ENCODE measurements at regions not wholly inside any gene's neighbourhood (a gene's known extent, or its start where the extent isn't known, plus 50 kb on each side); places are given as distances from the start of the nearest gene placed in this dataset.

DNA sequence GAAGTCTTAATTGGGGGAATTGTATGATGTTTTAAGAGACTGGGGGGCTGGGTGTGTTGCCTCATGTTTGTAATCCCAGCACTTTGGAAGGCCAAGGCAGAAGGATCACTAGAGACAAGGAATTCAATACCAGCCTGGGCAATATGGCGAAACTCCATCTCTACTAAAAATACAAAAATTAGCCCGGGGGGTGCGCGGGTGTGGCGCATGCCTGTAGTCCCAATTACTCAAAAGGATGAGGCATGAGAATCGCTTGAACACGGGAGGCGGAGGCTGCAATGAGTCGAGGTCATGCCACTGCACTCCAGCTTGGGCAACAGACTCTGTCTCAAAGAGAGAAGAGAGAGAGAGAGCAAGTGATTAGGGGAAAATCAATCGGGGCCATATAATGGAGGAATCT is 600.5 kb downstream of the SLC16A7 start:
- H3K27me3 ChIP-seq (ENCODE audit: control insufficient read depth, insufficient read depth, low read length): no peaks in the 10 kb centered on the region

DNA sequence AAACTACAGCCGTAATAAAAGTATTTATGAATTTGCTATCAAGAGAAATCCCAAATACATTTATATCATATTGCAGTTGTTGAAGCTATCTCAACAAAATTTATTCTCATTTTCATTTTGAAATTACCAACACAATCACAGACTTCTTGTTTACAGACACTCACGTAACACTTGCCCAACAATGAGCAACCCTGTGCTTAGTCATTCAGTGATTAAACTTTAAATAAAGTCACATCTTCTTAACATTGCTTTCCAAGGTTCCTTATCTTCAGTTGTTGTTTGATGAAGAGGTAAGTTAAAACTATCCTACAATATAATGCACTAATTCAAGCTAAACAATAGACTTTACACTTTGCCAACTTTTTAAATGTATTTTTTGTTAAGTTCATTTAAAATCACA is 601.8 kb downstream of the SLC16A7 start:
- no peaks in the 10 kb centered on the region for H3K27me3 ChIP-seq (ENCODE audit: control insufficient read depth, insufficient read depth, low read length)
- POLR2A ChIA-PET: no interaction called here
- H3K4me3 ChIP-seq (ENCODE audit: low read depth, low read length): no peak overlapping the region

More for the DNA sequence above, 600.5 kb downstream of the SLC16A7 start:
- POLR2A ChIA-PET: no interaction called here
- no peak overlapping the region for H3K4me3 ChIP-seq (ENCODE audit: low read depth, low read length)
- DNase-seq (ENCODE audit: low read depth): no peak
- TF ChIP-seq, protein P1, sequence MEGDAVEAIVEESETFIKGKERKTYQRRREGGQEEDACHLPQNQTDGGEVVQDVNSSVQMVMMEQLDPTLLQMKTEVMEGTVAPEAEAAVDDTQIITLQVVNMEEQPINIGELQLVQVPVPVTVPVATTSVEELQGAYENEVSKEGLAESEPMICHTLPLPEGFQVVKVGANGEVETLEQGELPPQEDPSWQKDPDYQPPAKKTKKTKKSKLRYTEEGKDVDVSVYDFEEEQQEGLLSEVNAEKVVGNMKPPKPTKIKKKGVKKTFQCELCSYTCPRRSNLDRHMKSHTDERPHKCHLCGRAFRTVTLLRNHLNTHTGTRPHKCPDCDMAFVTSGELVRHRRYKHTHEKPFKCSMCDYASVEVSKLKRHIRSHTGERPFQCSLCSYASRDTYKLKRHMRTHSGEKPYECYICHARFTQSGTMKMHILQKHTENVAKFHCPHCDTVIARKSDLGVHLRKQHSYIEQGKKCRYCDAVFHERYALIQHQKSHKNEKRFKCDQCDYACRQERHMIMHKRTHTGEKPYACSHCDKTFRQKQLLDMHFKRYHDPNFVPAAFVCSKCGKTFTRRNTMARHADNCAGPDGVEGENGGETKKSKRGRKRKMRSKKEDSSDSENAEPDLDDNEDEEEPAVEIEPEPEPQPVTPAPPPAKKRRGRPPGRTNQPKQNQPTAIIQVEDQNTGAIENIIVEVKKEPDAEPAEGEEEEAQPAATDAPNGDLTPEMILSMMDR (IDR thresholded peaks at IDR 0.05; ENCODE audit: insufficient read depth, low read depth, low read length): no peak
- H3K36me3 ChIP-seq (ENCODE audit: control insufficient read depth, insufficient read depth, low read length): no peaks in the 10 kb centered on the region
- CTCF ChIA-PET: no interaction called here

DNA sequence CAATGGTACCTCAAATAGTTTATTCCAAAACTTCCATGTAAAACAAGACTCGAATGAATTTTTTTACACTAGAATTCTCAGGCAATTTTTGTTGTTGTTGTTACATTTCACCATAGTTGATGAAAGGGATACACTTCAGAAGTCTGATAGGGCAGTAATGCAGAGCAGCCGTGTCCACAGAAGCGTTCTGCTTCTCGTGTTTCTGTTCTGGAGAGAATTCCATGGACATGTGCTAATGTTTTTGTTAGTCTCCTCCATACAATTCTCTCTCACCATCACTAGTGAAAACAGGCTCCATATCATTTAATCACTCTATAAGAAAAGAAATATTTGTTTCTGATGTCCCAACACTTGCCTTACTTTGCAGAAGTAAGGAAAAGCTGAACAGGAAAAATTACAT is 606.1 kb downstream of the SLC16A7 start:
- ChIA-PET CTCF (no interaction called here), POLR2A (no interaction called here)
- H3K27me3 ChIP-seq (ENCODE audit: control insufficient read depth, insufficient read depth, low read length): no peaks in the 10 kb centered on the region
- no peak for DNase-seq (ENCODE audit: low read depth)
- no peak overlapping the region for H3K4me3 ChIP-seq (ENCODE audit: low read depth, low read length)
- no peaks in the 10 kb centered on the region for H3K36me3 ChIP-seq (ENCODE audit: control insufficient read depth, insufficient read depth, low read length)
- TF ChIP-seq, protein P1 (IDR thresholded peaks at IDR 0.05; ENCODE audit: insufficient read depth, low read depth, low read length): no peak

More for the DNA sequence above, 601.8 kb downstream of the SLC16A7 start:
- no peak for DNase-seq (ENCODE audit: low read depth)
- CTCF ChIA-PET: interaction anchor here (0.6 kb wide), 1 partner anchor 850 kb away, joined by 4 read pairs; no protein-coding TSS in a partner anchor
- H3K36me3 ChIP-seq (ENCODE audit: control insufficient read depth, insufficient read depth, low read length): no peaks in the 10 kb centered on the region
- TF ChIP-seq, protein P1 (IDR thresholded peaks at IDR 0.05; ENCODE audit: insufficient read depth, low read depth, low read length): no peak

DNA sequence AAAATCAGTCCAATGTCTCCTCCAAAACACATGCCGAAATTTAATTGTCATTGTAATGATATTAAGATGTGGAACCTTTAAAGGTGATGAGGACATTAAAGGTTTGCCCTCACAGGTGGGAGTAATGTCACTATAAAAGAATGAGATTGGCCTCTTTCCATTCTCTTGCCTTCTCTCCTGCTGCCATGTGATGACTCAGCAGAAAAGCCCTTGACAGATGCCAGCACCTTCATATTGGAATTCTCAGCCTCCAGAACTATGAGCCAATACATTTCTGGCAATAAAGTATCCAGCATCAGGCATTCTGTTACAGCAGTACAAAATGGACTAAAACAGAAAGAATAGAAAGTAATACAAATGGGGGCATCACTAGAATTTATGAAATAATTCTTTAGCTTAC is 609.7 kb downstream of the SLC16A7 start:
- DNase-seq (ENCODE audit: low read depth): no peak
- POLR2A ChIA-PET: no interaction called here
- Histone ChIP-seq H3K27me3 (ENCODE audit: control insufficient read depth, insufficient read depth, low read length) (no peaks in the 10 kb centered on the region), H3K36me3 (ENCODE audit: control insufficient read depth, insufficient read depth, low read length) (no peaks in the 10 kb centered on the region), H3K4me3 (ENCODE audit: low read depth, low read length) (no peak overlapping the region)
- TF ChIP-seq, protein P1 (IDR thresholded peaks at IDR 0.05; ENCODE audit: insufficient read depth, low read depth, low read length): no peak
- CTCF ChIA-PET: no interaction called here

DNA sequence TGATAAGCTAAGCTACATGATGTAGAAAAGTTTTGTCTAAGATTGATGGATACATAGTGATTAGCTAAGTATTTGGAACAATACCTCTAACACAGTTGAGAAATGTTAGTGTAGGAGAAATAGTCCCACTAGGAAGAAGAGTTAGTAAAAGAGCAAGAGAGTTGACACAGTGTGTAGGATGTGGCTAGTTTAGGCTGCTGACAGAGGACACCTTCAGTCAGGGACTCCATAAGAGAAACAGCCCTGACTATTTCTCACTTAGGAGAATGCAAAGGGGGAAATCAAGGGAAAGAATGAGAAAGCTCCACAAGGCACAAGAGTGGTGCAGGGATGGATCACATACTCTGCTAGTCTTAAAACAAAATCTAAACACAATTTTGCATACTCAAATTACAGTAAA is 613.7 kb downstream of the SLC16A7 start:
- no peak for DNase-seq (ENCODE audit: low read depth)
- no peak overlapping the region for H3K4me3 ChIP-seq (ENCODE audit: low read depth, low read length)
- CTCF ChIA-PET: no interaction called here
- H3K36me3 ChIP-seq (ENCODE audit: control insufficient read depth, insufficient read depth, low read length): no peaks in the 10 kb centered on the region
- POLR2A ChIA-PET: no interaction called here
- no peaks in the 10 kb centered on the region for H3K27me3 ChIP-seq (ENCODE audit: control insufficient read depth, insufficient read depth, low read length)
- TF ChIP-seq, protein P1 (IDR thresholded peaks at IDR 0.05; ENCODE audit: insufficient read depth, low read depth, low read length): no peak

All from BJ (cell line).